ENCODE measurements at regions not wholly inside any gene's neighbourhood (a gene's known extent, or its start where the extent isn't known, plus 50 kb on each side); places are given as distances from the start of the nearest gene placed in this dataset.

DNA sequence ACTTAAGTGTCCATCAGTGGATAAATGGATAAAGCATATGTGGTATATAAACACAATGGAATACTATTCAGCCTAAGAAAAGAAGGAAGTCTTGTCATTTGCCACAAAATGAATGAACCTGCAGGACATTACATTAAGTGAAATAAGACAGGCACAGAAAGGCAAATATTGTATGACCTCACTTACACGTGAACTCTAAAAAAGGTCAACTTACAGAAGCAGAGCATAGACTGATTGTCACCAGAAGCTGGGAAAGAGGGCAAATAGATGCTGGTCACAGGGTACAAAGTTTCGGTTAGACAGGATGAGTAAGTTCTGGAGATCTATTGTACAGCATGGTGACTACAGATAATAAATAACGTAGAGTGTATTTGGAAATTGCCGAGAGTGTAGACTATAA lies 247.7 kb downstream of the RAB28 start (continued):
- TF ChIP-seq PHF8 (IDR thresholded peaks at IDR 0.05; ENCODE audit: borderline replicate concordance, low read depth) (no peak), ZNF302 (CRISPR knock-in tag; IDR thresholded peaks at IDR 0.05) (no peak), ELK1 (IDR thresholded peaks at IDR 0.05; ENCODE audit: low read depth, low read length) (no peak), NPAS2 (CRISPR knock-in tag; IDR thresholded peaks at IDR 0.05; ENCODE audit: borderline replicate concordance) (no peak), MAZ (IDR thresholded peaks at IDR 0.05; ENCODE audit: borderline replicate concordance, low read depth, low read length) (no peak), JUN (IDR thresholded peaks at IDR 0.05) (no peak), MAFK (IDR thresholded peaks at IDR 0.05; ENCODE audit: partially characterized antibody) (no peak), RCOR1 (IDR thresholded peaks at IDR 0.05; ENCODE audit: low read depth, low read length) (no peak), ATOH8 (CRISPR knock-in tag; IDR thresholded peaks at IDR 0.05; ENCODE audit: low read depth) (no peak), CEBPB (IDR thresholded peaks at IDR 0.05) (no peak), EP300 (IDR thresholded peaks at IDR 0.05) (no peak), EHF (CRISPR knock-in tag; IDR thresholded peaks at IDR 0.05) (no peak)

DNA sequence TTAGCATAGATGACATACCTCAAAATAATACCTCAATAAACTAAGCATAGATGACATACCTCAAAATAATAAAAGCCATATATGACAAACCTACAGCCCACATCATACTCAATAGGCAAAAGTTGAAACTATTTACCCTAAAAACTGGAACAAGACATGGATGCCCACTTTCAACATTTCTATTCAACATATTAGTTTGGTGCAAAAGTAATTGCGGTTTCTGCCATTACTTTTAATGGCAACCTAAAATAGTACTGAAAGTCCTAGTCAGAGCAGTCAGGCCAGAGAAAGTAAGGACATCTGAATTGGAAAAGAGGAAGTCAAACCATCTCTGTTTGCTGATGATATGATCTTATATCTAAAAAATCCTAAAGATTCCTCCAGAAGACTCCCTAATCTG lies 250.4 kb downstream of the RAB28 start:
- ChIA-PET POLR2A (no interaction called here), CTCF (no interaction called here)
- H3K9me3 ChIP-seq: no peaks in the 10 kb centered on the region
- H3K4me2 ChIP-seq: no peak overlapping the region
- no peak overlapping the region for H3K27ac ChIP-seq
- H3K4me3 ChIP-seq: no peak overlapping the region
- no peaks in the 10 kb centered on the region for H3K4me1 ChIP-seq
- DNase-seq (ENCODE audit: low read depth in 1 of 2, low spot score in 1 of 2): no peak
- WGBS (ENCODE audit: missing lambda C conversion rate): 0% methylated on average over 1 of the region's 1 CpG
- TF ChIP-seq JUNB (IDR thresholded peaks at IDR 0.05) (no peak), RARB (CRISPR knock-in tag; IDR thresholded peaks at IDR 0.05) (no peak), HES2 (IDR thresholded peaks at IDR 0.05) (no peak), HOXA7 (CRISPR knock-in tag; IDR thresholded peaks at IDR 0.05) (no peak), KDM1A (IDR thresholded peaks at IDR 0.05; ENCODE audit: low read depth) (no peak), ZFP36 (IDR thresholded peaks at IDR 0.05; ENCODE audit: borderline replicate concordance, partially characterized antibody) (no peak), CBX2 (IDR thresholded peaks at IDR 0.05; ENCODE audit: borderline replicate concordance, low read depth) (no peak)
- no peak for ATAC-seq
- no peak for FAIRE-seq

GRCh38 chr4:13219971-13220370 lies 264.2 kb downstream of the RAB28 start:
- H3K4me2 ChIP-seq: no peak overlapping the region
- no peak for TF ChIP-seq ATOH8 (CRISPR knock-in tag; IDR thresholded peaks at IDR 0.05; ENCODE audit: low read depth)
- no peak overlapping the region for H3K27ac ChIP-seq
- no peaks in the 10 kb centered on the region for H3K9me3 ChIP-seq
- 39% methylated on average over 4 of the region's 4 CpGs for WGBS (ENCODE audit: missing lambda C conversion rate)
- no peak for ATAC-seq
- no peak overlapping the region for H3K4me3 ChIP-seq
- ChIA-PET POLR2A (no interaction called here), CTCF (no interaction called here)
- H3K4me1 ChIP-seq: no peaks in the 10 kb centered on the region
- no peak for DNase-seq (ENCODE audit: low read depth in 1 of 2, low spot score in 1 of 2)
- no peak for FAIRE-seq

DNA sequence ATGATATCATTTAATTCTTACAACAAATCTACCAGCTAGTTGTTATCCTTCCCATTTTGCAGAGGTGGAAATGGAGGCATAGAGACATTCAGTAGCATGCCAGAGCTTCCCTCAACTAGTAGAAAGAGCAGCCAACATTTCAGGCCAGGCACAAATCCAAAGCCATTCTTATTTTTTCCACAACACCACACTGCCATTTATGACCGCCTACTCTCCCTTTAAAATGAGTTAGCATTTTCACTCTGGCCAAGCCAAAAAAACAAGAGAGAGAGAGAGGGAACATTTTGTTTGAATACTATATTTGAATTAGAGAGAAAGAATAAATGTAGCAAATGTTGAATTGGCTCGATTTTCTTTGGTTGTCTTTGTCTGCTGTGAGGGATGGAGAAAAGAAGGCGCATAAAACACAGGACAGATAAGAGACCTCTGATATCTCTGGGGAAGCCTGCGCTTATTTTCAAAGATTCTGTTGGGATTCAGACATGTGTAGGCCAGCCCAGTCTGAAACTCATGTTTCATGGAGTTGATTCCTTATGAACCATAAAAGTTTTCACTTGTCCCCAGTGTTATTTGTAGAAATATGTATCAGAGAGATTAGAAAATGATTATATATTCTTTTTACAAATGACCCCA lies 265.7 kb downstream of the RAB28 start:
- DNase-seq (ENCODE audit: low read depth in 1 of 2, low spot score in 1 of 2) (no peak), ATAC-seq (no peak), FAIRE-seq (no peak)
- no peaks in the 10 kb centered on the region for H3K9me3 ChIP-seq
- ChIA-PET POLR2A (no interaction called here), CTCF (no interaction called here)
- no peak overlapping the region for H3K4me3 ChIP-seq
- no peak for TF ChIP-seq HMGXB4 (CRISPR knock-in tag; IDR thresholded peaks at IDR 0.05; ENCODE audit: borderline replicate concordance)
- no peak for TF ChIP-seq REST (IDR thresholded peaks at IDR 0.05)
- TF ChIP-seq EP300 (IDR thresholded peaks at IDR 0.05): no peak
- no peak for TF ChIP-seq POLR2A (IDR thresholded peaks at IDR 0.05; ENCODE audit: low read length)
- no peak for TF ChIP-seq NR3C1 (IDR thresholded peaks at IDR 0.05)
- H3K4me1 ChIP-seq: no peaks in the 10 kb centered on the region
- no peak overlapping the region for H3K4me2 ChIP-seq
- H3K27ac ChIP-seq: no peak overlapping the region
- WGBS (ENCODE audit: missing lambda C conversion rate): 55% methylated on average over 4 of the region's 4 CpGs
